NB4 (cell line): ENCODE measurements at regions not wholly inside any gene's neighbourhood (a gene's known extent, or its start where the extent isn't known, plus 50 kb on each side); places are given as distances from the start of the nearest gene placed in this dataset.

Experiments used
- CTCF ChIP-seq: IDR thresholded peaks from one replicate; pipeline ENCODE4 v1.5.1; 2012; ENCODE audit warnings: low read depth, low read length
- MYC ChIP-seq: IDR thresholded peaks from 2 replicates; pipeline ENCODE4 v1.6.1; 2011; ENCODE audit warnings: low read depth, low read length
- POLR2A ChIP-seq: IDR thresholded peaks from 2 replicates; pipeline ENCODE4 v1.6.1; 2011; ENCODE audit warnings: mild to moderate bottlenecking; ENCODE audit not compliant: insufficient read length; ENCODE audit errors: extremely low read depth

DNA sequence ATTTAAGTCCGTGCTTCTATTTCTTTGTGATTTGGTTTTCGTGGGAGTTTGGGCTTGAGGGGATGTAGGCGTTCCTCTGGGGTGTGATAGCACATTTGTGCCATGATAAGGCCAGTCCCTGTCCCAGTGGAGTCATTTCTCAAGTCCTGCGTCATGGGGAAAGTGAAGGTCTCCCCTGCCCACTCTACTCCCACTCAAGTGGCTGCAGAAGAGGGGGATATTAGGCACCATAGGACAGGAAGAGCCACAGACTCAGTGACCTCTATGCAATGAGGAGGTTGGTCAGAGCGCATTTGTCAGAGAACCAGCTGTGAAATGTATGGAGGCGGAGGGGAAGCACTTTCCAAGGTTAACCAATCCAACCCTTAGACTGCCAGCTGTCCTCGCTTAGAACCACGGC lies 51.9 kb upstream of the EDN1 start:
- TF ChIP-seq POLR2A (no peak), CTCF (no peak), MYC (no peak)
